Stimulated activated CD8-positive, alpha-beta memory T cell treated with anti-CD3 and anti-CD28 coated beads, Interleukin-7, amount 100 ng/mL, for 4 hours (primary cell): ENCODE measurements at regions not wholly inside any gene's neighbourhood (a gene's known extent, or its start where the extent isn't known, plus 50 kb on each side); places are given as distances from the start of the nearest gene placed in this dataset.

Experiments used
- DNase-seq, 2 donors: peaks; one replicate each; pipeline ENCODE4 v3.0.0-alpha.2; 2020; ENCODE audit warnings: low read depth in 2 of 2

DNA sequence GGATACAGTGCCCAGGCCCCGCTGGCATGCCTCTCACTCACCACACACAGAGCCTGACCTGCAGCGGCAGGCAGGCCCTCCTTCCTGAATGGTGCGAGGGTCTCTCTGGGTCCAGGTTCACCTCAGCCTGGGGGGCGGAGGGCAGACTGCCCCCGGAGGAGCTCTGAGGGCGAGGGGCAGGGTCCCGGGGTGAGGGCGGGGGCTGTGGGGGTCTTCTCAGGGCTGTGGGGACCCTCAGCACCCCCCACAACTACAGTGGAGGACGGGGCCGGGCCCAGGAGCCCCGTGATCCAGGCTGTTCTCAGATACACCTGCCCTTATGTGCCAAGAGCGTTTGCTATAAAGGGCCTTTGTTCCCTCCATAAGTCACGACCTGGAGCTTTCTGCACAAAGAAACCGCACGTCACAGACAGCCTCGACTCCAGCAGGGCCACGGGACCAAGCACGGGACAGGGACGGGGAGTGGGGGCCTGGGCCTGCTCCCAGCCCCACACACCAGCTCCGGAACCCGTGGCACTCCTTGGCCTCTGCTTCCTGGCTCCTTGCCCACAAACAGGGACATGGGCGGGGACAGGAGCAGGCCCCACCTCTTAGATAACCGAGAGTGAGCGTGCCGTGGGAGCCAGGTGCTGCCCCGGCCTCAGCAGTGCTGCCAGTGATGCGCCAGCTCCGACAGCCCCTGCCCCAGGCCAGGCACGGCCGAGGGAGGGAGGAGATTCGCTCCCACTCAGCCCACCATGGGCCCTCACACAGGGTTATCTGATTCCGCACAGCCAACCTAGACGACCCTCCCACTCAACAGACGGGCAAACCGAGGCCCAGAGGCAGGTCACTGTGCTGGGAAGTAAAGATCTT lies 101.9 kb downstream of the RFLNA start:
- no peak for DNase-seq

DNA sequence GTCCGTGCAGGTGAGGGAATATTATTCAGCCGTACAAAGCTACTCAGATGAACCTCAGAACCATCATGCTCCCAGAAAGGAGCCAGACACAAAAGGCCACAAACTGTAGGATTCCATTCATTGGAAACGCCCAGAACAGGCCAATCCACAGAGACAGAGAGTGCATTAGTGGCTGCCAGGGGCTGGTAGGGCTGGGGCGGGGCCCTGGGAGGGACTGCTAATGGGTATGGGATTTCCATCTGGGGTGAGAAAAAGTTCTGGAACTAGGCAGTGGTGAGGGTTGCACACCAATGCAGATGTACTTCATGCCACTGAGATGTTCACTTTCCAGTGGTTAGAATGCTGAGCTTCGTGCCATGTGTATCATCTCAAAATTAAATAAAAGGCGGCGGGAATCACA lies 101.1 kb downstream of the RFLNA start:
- DNase-seq = no peak

DNA sequence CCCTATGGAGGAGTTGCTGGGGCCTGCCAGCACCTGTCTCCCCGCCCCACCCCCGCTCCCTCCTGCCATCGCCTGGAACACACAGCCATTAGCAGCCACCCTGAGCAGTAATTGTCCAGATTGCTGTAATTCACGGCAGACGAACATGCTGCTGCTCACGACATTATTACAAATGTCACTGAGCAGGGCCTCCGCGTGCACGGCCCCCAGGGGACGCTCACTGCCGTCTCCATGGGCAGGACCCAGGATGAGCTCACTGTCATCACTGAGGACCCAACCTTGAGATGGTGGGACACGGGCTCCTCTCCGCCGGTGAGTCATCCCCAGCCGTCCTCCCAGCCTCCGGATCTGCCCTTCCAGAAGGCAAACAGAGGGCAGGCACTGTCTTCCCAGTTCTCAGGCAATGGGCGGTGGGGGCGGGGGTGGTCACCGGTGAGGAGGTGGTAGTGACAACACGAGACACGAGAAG lies 100.4 kb downstream of the RFLNA start:
- no peak for DNase-seq

DNA sequence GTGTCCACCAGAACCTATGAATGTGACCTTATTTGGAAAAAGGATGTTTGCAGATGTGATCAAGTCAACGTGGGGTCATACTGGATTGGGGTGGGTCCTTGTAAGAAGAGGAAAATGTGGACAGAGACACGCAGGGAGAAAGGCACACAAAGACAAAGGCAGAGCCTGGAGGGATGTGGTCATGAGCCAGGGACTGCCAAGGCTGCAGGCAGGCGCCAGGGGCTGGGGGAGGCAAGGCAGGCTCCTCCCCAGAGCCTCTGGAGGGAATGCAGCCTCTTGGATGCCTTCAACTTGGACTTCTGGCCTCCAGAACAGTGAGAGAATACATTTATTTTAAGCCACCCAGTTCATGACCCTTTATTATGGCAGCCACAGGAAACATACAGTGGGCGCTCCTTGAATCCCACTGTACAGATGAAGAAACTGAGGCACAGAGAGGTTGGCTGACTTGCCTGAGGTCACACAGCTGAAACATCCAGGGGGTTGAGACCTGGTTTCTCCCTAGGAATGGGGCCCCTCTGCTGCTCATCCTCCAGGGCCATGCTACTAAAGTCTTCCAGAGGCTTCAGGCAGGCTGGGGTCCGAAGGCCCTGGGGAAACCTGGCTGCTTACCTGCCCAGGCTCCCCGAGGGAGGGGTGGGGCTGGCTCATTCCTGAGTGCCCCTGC lies 99.7 kb downstream of the RFLNA start:
- no peak for DNase-seq

DNA sequence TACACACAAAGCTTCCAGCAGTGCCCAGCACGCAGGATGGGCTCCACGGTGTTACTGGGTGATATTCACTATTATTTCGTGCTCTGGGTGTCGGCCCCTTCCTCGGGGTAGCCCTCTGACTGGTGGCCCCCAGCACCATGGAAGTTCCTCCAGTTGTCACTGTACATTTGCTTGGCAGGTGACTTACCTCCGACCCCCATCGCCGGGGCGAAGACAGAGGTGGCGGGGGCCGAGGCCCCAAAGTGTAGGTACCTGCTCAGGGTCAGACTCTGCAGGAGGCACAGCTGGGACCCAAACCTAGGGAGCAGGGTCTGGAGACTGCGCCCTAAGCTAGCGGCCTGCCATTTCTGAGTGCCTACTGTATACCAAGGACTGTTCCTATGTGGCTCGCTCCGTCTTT lies 98.9 kb downstream of the RFLNA start:
- DNase-seq = no peak

DNA sequence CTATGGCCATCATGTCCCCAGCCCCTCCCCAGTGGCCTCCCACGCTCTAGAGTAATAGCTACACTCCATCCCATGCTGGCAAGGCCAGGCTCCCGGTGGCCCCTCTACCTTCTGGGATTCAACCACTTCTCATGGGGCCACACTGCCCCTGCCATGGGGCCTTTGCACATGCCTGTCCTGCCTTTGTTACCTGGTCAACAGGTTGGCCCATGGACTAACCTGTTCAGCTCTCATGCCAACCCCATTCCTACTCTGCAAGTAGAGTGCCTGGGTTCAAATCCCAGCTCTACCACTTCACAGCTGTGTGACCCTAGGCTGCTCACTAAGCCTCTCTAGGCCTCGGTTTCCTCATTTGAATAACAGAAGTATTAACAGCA lies 98.5 kb downstream of the RFLNA start:
- DNase-seq = no peak

DNA sequence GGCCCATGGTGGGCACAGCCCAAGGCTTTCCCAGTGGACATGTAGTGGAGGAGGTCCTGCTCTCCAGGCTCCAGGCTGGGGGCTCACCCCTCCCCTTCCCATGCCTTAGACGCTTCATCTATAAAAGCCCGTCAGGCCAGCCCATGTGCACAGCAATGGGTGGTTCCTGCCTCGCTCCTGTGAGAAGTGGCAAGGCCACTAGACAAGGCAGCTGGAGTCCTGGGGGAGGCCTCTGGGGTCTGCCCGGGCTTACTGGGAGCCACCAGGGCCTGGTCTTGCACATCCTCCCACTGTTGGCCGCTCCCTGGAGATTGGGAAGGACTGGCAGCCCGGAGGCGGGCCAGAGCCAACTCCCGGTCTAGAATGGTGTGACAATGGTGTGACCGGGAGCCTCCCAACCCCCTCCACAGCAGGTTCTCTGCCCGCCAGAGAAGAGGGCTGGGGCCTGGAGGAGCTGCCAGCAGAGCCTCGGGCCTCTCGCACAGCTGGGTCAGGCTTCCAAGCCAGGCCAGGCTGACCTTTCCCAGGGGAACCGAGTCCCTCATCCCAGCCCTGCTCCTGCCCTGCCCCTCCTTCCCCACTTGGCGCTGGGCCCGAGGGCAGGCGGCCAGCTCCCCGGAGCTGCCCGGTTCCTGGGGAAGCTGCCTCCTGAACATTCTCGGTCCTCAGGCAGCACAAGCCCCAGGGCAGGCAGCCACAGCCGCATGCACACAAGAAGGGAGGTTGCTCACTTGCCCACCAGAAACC lies 97.9 kb downstream of the RFLNA start:
- no peak for DNase-seq

DNA sequence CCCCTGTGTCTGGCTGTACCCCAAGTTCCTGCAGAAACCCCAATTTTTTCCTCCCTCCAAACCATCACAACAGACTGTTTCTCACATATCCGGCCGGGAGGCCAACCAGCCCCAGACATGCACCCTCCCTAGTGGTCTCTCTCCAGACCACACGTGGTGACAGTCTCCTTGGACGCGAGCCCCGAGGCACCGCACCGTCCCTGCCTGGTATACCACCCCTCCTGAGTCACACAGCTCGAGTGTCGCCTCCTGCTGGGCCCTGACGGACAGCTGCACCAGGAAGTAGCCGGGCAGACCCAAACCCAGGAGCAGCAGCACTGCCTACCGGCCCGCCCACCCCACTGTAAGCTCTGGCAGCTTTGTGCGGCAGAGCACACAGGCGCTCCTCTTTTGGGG lies 97.4 kb downstream of the RFLNA start:
- DNase-seq = no peak

DNA sequence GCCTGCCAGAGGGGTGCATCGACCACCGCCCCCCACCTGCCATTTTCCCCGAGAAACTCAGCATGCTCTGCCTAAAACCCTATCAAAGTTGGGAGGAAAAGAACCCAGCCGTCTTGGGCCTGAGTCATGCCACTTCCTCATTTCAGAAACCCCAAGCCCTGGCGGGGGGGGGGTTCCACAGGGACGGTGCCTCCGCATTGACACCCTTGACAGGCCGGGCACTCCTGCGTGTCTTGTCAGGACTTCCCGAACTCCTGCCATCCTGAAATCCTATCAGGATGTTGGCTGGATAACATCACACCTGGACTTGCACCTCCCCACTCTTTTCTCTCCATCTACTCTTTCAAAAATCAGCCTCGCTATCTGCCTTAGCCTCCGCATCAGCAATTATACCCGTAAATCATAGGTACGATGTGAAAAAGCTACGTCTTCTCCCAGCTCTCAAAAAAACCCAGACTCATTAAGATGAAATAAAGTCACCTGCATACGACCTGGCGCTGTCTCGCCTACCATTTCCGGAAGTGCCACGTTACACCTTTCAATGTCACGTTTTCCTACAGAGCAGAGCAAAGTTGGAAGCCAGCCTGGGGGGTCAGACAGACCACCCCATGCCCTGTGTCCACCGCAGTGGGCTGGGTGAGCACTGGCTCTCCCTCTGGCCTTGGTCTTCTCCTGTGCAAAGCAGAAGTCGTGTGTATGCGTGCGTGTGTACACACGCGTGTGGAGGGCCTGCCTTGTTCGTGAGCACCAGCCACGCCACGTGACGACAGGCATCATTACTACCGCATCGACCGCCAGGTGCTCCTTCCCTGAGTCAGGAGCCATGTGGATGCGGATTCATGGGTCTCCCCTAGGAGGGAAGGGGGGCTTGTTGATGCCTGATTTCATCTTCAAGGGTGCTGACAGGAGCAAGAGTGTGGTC lies 96.7 kb downstream of the RFLNA start:
- peak; percentile 21 to 56 for DNase-seq

DNA sequence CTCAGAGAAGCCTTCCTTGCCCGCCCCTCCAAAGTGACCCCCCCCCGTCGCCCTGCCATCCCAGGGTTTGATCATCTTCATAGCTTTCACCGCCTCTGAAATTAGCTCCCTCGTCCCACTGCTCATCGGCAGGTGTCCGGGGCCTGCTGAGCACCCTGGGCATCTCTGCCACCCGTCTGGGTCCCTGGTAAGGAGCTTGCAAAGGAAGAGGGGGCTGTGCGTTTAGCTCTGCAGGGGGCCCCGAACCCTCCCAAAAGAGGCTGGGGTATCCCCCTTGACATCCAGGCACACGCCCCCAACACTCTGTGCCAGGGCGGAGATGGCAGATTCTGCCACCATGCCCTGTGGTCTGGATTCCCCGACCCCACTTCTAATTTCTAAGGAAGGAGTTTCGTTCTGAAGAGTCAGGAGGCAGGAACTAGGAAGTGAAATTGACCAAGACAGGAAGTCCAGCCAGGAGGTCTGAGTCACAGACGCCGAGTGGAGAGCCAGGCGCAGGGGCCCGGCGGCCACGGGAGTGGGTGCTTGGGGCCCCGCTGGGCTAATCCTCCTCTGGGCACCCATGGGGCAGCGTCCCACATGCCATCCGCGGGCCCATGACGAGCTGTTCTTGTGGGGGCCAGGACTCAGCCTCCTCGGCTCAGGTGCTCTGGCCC lies 95.7 kb downstream of the RFLNA start:
- no peak for DNase-seq

DNA sequence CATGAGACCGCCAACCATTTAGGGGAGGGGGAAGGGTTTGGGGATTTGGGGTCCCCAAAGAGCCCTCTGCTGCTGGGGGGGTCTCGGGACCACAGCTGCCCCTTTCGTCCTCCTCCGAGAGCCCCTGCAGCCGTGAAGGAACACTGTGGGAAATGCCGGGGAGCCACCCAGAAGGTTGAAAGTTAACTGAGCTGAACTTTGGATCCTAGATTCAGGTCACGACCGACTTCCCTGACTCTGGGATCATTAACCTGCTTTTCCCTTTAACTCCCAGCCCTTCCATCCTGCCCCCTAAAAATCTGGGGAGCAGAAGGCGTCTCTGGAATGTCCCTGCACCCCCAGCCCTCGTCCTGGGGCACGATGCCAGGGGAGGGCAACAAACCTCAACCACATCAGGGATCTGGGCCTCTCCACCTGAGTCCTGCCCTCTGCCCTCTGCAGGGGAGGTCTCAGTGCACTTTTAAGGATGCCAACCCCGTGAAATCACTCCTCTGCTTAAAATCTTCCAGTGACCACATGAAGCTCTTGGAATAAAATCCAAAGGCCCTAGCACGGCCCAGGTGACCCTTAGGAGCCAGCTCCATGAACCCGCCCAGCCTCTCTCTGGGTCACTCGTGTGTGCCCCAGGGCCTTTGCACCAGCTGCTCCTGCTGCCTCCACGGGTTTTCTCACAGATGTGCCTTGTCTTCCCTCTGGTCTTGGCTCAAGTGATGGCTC lies 95.0 kb downstream of the RFLNA start:
- DNase-seq = no peak

DNA sequence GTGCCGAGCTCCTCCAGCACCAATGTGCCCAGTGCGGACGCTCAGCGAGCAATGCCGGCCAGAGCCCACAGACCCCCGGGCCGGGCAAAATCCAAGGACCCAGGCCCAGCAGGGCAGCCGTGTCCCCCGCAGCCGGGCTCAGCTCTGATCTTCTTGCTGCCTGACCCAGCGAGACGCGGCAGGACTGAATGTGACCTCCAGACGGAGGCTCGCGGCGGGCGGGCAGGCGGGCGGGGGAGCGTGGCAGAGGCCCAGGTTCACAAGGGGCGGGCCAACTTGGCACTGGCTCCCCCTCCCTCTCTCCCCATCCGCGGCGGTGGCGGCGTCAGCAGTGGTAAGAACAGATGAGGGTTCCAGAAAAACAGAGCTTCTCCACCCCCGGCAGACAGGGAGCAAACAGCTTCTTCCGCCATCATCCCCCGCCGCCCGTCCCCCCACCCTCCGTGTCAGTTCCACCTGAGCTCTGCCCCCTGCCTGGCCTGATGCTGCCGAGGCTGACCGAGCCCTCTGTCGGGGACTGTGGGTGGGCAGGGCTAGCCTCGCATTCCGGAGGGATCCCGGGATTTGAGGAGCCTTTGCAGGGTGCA lies 94.3 kb downstream of the RFLNA start:
- peak; percentile 26 to 67 for DNase-seq

DNA sequence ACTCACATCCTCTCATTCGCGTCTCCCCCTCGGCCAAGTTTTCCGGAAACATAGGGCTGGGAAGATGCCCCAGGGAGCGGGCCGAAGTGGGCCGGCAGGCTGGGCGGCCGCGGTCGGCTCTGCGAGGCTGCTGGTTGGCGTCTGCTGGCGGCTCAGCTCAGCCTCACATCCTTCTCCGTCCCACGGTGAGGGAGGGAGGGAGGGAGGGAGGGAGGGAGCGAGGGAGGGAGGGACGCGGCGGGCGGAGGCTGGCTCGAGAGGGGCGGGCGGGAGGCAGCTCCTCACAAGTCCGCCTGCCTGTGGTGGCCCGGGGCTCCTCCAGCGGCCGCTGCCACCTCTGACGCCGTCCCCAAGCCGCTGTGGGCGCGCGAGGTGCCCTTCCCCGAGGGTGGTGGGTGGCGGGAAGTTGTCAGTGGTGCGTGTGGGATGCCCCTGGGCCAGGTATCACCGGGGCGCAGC lies 93.8 kb downstream of the RFLNA start:
- DNase-seq = peak; percentile 9 to 55

DNA sequence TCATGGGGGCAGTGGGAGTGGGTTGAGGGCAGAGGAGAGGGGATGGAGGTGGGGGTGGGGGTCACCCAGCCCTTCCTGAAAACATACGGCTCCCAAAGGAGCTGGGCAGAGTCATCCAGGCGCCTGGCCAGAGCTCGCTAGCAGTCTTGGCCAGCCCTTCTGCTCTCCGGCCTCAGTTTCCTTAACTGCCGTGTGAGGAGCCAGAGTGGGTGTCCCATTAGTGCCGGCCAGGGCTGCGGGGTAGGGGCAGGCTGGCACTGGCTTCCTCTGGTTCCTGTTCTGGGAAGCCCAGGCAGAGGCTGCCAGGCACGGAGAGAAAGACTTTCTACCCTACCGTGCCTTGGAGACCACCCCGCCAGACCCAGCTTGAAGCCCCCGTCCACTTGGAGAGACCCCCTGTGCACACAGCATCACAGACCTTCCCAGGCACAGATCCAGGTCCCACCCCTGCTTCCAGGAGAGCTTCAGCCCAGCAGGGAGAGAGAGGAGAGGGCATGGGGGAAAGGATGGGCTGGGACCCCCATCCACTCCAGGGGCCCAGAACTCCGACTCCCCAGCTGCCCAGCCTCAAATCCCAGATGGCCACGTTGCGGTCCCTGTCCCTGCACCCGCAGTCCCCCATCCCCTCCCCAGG lies 93.3 kb downstream of the RFLNA start:
- DNase-seq = no peak

DNA sequence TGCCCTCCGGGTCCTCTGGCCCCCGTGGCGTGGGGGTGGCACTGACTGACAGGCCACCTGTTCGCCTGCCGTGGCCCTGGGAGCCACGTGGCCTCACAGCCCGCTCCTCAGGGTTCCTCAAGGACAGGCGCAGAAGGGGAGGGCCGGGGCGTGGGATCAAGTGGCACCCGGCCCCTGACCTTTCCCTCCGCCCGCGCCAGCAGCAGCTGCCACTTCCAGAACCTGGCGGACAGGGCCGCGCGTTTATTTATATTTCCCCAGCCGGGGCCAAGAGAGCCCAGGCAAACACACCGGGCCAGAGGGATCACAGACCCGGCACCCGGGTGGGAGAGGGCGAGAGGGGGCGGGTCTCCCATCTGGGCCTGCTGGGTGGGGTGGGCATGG lies 92.6 kb downstream of the RFLNA start:
- no peak for DNase-seq

DNA sequence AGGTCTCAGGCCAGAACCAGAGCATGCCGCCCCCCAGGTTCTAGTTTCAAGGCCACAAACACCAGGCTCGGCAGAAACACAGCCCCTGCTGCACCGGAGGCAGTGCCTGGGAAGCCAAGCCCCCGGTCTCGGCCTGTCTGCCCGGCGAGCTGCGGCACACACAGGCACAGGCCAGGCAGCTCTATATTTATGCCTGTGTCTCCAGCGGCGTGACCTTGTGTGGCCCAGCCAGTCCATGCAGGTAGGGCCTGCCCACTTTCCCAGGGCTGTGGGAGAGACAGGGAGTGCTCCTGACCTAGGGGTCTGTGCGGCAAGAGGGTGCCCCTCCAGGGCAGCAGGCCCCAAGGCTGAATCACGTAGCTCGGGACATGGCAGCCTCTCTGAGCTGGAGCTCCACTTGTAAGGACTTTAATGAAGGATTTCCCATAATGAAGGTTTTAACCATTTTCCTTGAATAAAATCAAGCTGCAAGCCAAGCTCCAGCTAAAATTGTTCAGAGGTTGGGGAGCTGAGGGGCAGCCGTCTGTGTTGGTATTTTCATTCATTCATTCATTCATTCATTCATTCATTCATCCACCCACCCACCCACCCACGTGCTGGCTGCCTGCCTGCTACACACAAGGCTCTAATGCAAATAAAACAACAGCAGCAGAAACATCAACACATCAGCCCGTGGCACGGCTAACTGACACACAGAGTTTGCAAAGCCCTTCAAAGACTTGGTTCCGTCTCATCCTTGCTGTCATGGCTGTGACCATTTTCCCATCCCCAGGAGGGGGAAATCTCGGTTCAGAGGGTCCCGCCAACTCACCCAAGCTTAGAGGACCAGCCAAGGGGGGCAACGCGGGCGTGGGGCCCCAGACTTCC lies 92.0 kb downstream of the RFLNA start:
- DNase-seq = no peak

DNA sequence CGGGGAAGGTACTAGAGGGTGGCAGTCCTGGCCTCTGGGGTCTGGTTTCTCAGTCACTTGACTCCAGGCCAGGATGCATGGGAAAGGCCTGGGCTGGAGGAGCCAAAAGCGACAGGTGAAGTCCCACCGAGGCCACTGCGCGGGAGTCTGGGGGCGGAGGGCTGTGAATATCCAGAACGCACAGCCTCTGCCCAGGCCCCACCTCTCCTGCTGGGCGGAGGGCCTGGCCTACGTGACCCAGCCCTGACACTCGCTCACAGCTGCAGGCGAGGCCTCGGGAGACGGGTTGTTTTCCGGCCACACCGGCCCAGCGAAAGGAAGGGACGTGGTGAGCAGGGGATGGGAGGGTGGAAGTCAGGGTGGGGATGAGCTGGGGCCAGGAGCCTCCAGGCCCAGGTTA lies 91.2 kb downstream of the RFLNA start:
- DNase-seq = no peak

DNA sequence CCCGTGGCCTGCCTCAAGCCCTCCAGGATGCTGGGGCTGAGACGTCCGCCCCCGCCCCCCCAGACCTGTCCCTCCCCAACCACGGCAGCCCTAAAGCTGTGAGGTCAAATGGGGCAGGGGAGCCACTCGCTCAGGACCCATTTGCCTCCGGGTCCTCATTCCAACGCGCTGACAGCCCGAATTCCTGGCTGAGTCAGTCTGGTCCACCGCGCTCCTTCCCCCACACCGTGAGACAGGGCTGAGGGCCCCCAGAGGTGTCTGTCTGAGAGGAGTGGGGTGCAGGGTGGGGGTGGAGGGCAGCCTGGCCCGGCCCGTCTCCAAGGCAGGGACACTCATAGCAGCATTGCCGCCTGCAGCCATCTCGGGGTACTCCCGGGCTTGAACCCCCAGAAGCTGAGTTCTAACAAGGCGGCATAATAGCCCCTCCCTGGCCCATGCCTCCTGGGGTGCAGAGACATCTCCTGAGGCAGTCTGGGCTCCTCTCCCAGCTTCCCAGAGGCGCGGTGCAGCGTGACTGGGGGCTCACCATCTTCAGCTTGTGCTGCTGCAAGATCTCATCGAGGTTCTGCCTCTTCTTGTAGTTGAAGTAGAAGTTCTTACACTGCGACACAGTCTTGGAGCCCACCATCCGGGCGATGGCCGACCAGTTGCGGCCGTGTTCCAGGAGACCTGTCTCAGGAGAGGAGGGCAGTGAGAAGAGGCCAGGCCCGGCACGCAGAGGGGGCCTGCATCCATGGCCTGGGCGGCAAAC lies 90.5 kb downstream of the RFLNA start:
- no peak for DNase-seq
